ENCODE measurements at regions not wholly inside any gene's neighbourhood (a gene's known extent, or its start where the extent isn't known, plus 50 kb on each side); places are given as distances from the start of the nearest gene placed in this dataset.
"Not testable (repeated sequence)": the region's sequence is repeated elsewhere in the genome, so short reads cannot be mapped to it uniquely, and the experiment has no call there.

DNA sequence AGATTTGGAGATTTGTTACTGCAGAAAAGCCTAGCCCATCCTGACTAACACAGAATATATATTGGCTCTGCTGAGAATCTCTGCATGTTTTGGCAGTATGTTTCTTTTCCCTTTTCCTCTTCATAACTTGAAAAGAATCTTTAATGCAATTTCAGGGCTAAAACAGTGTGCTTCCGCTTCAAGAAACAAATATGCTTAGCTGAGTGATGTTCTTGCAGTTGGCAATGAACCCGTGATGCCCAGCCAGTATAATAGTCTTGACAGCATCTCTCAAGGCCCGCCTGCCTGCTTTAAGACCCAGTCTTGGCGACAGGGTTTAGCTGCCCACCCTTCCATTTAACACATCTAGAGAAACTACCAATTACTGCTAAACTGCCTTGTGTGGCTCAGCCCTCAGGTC lies 184.5 kb downstream of the INO80D start:
- DNase-seq = no peak

DNA sequence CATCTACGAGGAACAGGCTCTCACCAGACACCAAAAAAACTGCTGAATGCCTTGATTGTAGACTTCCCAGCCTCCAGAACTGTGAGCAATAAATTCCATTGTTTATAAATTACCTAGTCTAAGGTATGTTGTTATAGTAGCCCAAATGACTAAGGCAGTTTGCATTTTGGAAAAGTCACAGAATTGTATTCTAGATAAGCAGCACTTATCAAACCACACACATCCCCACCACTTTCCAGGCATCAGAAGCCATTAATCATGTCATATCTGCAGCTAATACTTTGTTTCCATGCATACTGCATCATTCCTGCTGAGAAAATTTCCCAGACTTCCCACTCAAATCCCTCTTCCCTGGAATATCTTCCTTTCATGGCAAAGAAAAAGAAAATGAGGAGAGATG lies 187.2 kb downstream of the INO80D start:
- no peak for DNase-seq

DNA sequence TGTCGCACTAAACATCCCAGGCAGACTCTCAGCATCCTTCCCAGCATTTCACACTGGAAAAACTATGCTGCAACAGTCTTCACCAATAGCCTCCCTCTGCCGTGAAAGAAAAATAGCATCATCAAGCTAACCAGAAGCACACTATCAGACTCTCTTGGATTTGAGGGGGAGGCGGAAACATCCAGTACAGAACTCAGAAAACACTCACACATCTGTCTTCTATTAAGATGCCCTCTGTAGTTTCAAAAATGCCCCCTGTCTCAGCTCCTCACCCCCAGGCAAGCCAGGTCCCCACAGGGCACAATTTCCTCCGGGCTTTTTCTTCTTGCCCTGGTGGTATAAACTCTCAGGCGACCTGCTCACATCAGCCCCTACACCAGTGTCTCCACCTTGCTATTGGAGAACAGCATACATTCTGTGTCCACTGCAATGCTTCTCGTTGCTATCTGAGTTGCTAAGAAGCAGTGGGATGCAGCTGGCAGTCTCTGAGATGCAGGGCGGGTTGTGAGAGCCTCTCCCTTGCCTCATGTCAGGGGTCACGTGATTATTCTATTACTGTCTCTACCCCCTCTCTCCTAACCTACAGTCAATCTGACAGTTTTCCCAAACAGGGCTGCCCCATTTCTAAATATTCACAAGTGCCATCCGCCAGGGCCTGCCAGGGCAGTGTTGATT lies 189.9 kb downstream of the INO80D start:
- no peak for DNase-seq

DNA sequence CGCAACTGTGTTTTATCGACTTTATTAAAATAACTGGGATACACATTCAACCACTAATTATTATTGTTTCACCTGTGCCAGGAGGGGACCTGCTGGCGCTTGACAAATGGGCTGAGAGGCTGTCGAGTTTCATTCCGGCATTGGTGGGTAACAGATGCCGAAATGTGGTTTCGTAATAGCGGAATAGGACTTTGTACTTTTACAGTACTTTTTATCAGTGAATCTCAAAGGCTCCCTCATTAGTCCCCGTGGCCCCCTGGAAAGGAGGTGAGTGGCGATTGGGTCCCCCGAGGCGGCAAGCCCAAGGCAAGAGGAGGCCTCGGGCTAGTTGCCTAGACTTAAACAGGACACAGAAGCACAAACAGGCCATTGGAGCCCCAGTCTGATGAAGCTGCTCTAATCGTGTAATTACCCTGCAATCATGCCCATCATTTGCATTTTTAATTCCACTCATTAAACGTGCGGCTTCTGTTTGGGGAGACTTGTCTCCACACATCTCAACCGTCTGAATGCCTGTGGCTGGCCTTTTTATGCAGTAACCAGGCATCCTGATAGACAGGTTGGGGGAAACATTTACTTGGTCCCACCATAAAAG lies 193.2 kb downstream of the INO80D start:
- no peak for DNase-seq

DNA sequence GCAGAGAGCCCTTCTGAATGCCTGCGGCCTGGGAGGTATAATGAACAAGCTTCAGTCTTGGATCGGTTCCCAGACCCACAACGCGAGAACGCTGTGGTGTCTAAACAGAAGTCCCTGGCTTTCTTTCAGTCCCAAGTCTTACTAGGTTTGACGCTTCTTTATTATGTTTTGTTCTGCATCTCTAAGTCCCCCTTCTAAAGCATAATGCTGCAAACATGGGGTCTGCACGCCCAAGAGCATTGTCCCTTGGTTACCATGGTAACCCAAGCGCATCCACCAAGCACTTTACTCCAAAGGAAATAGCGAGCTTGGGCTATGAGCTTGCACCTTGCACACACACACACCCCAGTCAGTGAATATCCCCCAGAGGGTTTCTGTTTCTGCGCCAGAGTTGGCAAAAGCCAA lies 193.7 kb downstream of the INO80D start:
- DNase-seq = peak; percentile 12

DNA sequence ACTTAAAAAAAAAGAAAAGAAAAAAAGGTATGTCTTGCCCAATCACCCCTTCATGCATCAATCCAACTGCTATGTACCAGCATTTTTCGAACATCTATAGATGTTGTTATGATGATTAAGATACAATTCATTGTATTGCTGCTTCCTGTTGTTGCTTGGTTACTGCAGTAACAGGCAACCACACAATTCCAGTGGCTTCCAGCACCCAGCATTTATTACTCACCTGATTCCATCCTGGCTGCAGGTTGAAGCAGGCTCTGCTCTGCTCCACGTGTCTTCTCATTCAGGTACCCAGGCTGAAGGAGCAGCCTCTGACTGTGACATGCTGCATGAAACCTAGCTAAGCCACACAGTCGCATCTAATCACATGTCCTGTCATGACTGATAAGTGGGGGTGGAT lies 196.9 kb downstream of the INO80D start:
- no peak for DNase-seq

DNA sequence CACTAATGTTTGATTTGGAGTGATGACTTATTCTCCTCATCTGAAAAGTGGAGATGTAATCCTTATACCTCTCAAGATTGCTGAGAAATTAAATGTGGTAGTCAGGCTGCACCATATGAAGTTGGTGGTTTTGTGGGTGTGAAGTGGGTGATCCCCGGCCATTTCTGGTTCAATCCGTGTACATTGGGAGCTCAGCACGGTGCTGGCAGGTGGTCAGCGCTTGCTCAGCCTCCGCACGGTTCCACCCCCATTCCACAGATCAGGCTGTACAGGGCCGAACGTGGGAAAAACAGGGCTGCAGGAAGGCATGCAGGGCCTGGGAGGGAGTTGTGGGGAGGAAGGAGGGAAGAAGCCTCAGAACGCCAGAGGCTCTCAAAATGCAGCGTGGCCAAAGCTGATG lies 198.3 kb downstream of the INO80D start:
- DNase-seq = no peak

DNA sequence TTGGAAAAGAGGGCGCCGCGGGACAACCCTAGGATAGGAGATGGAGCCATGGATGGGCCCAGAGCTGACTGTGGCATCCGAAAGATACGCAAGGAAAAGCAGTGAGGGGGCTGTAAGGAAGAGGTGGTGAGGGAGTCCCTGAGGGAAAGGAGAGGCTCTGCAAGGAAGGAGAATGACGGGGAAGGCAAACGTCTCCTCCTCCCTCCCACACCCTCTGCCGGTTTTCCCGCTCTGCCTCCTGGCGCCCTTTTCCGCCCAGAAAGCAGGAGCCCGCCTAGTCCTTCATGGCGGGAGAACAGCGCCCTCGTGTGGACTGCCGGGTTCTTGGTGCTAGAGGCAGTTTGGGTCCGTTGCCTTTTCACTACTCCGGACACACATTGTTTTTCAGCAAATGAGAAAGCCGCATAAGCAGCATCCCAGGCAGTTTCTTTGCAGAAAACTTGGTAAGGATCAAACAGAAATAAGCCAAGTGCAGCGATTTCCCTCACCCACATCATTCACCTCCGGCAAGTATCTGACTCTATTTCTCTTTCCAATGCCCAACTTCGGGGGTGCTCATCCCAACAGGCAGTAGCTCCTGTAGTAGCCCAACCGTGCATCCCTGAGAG lies 200.4 kb downstream of the INO80D start:
- DNase-seq = peak; percentile 38

DNA sequence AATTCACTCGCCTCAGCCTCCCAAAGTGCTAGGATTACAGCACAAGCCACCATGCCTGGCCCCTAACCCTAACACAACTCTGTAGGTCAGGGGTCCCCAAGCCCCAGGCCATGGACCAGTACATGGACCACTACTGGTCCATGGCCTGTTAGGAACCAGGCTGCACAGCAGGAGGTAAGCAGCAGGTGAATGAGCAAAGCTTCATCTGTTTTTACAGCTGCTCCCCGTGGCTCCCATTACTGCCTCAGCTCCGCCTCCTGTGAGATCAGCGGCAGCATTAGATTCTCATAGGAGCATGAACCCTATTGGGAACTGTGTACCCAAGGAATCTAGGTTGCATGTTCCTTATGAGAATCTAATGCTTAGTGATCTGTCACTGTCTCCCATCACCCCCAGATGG lies 201.7 kb downstream of the NRP2 start:
- DNase-seq = no peak

DNA sequence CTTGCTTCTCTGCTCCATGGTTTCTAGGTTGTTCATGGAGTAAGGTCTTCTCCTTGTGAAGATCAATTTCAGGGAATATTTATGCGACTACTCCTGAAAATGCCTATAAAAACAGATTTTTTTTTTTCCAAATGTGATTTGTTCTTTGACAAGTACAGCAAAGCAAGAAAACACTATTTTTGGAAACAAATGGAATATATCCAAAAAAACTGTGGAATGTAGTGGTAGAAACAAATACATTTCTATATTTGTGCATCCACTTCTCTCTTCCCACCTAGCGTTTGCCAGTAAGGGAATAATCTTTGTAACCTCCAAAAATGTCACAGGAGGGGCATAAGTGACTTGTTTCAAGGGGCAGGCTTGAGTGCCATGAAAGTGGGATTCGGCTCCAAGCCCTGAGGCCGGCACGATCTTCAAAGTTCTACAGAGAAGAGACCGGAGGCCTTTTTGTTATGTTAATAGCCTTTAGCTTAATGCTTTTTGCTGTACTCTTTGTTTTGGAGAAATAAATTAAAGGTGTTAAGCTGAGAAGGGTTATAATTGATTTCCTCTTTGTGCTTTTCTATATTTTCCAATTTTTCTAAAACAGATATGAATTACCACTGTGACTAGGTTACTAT lies 200.6 kb downstream of the NRP2 start:
- DNase-seq = no peak

DNA sequence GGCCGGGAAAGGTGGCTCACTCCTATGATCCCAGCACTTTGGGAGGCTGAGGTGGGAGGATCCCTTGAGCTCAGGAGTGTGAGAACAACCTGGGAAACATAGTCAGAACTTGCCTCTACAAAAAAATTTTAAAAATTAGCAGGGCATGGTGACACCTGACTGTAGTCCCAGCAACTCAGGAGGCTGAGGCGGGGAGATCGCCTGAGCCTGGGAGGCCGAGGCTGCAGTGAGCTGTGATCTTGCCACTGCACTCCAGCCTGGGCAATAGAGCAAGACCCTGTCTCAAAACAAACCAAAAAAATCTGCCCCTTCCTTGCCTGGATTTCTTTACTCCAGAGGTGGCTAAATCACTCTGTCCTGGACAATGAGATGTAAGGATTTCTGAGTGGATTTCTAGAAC lies 197.7 kb downstream of the NRP2 start:
- no peak for DNase-seq

DNA sequence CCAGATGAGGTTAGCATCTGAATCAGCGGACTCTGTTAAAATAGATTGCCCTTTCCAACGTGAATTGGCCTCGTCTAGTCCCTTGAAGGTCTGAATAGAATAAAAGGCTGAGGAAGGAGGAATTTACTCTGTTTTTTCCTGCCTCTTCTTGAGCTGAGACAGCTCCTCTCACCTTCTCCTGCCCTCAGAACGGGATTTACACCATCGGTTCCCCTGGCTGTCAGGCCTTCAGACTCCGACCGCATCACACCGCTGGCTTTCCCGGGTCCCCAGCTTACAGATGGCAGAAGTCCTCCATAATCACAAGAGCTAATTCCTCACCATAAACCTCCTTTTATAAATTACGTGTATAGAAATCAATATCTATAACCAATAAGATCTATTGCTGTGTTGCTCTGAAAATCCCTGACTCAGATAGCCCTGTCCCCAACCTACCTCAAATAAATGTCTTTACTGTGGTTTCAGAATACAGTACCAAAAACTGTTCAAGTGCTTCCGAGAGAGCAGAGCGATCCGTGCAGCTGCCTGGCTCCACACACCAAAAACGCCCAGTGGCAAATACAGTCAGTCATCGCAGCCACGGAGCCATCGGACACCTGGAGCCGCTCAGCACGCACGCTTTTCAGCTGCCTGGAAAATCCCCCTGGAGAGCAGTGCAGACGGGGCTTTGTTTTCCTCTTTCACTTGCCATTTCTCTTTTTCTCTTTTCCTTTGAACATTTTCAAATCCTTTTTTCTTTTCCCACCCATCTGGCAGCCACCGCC lies 196.9 kb downstream of the NRP2 start:
- DNase-seq = no peak

DNA sequence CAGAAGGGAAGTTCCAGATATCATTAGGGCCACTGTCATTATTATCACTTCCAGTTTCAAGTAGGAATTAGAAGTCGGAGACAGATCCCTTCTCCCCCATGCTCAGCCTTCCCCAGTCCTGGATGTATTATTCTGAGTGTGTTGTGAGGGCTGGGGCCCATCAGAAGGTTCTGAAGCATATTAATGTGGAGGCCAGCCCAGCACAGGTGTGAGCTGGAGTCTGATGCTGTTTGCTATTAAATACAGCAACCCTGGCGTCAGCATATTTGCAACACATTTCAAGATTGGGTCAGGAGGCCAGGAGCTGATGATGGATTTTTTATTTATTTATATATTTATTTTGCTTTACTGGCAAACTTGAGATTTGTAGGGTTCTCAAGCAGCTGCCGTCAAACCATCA lies 195.2 kb downstream of the NRP2 start:
- DNase-seq = no peak

DNA sequence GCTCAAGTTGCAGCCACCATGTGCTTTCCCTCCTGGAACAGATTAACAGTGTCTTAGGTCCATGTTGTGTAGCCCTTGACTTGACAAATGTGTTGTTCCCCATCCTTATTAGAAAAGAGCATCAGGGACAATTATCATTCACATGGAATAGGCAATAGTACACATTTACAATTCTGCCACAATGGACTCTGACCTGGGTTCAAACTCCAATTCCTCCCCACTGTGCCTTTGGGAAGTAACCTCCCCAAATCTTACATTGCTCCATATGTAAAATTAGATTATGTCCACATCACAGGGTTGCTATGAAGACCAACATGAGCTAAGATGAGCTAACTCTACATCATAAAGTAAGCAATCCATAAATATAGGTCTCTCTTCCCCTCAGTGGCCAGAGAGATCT lies 193.8 kb downstream of the NRP2 start:
- DNase-seq = no peak

DNA sequence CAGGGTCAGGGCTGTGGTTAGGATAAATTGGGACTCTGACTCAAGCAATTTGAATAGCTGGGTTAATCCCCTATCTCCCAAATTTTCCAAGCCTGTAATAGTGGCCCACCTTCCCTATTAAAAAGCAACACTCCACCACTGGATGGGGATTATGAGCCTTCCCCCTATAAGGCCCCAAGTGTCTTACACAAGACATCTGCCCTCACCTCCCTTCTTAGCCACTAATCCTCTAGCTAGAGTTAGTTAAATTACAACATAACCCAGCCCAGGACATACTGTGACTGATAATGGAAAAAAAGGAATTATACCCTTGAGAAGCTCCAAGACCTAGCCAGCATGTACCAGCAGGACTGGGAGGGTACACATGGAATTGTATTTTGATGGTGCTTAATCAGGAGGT lies 190.4 kb downstream of the NRP2 start:
- DNase-seq = no peak

DNA sequence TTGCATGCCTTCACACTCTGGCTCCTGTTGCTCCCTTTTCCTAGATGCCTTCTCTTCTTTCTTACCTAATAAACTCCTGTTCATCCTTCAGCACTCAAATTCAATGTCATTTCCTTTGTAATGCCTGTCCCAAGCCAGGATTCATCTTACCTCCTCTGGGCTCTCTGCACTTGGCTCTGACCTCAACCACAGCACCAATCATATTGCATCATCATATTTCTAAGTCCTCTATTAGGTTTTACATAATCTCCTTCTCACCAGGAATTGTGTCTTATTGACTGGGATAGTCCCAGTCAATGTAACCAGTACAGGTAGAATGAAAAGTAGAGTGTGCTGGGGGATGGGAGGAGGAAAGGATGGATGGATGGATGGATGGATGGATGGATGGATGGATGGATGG lies 187.1 kb downstream of the NRP2 start:
- no peak for DNase-seq

DNA sequence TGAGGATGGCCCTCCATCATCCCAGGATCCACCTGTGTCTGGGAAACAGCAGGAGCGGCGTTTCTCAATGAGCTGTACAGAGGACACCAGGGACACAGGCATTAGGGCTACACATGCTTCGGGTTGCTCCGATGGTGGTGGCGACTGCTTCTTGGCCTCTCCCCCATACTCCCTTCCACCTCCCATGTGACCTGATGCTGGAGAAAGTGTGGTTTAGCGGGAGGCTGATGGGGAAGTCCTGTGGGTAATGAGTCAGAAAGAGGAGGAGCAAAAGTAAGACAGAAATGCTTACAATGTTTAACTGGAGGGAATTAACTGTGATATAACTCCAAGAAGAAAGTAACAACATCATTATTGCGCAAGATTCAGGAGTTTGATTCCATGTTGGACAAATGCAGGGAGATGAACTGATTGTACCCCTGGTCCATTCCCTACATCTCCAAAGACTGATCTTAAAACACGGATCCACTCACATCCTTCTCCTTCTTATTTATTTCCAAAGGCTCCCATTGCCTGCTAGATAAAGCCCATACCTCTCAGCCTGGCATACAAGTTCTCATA lies 186.6 kb downstream of the NRP2 start:
- no peak for DNase-seq

DNA sequence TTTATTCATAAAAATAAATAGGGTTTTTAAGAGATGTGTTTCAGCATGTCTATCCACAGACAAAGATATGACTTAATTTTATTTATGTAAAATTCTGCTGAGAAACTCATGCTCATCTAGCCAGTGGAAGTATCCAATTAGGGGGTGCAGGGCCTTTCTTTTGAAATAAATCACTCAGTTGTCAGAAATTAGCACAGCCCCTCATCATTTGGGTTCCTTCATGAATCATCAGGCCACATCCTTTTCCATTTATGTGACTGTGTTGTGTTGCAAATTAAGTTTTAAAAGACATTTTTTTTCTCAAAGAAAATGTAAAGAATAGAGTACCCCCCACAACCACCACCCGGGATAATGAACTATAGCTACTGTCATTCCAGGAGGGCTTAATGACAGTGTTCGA lies 185.8 kb downstream of the NRP2 start:
- no peak for DNase-seq

DNA sequence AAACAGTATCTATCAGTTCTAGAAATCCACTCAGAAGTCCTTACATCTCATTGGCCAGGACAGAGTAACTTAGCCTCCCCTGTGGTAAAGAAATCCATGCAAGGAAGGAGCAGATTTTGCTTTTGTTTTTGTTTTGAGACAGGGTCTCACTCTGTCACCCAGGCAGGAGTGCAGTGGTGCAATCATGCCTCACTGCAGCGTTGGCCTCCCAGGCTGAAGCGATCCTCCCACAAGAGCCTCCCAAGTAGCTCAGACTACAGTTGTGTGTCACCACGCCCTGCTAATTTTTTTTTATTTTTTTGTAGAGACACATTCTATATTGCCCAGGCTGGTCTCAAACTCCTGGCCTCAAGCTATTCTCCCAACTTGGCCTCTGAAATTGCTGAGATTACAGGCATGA lies 185.1 kb downstream of the NRP2 start:
- DNase-seq = no peak

DNA sequence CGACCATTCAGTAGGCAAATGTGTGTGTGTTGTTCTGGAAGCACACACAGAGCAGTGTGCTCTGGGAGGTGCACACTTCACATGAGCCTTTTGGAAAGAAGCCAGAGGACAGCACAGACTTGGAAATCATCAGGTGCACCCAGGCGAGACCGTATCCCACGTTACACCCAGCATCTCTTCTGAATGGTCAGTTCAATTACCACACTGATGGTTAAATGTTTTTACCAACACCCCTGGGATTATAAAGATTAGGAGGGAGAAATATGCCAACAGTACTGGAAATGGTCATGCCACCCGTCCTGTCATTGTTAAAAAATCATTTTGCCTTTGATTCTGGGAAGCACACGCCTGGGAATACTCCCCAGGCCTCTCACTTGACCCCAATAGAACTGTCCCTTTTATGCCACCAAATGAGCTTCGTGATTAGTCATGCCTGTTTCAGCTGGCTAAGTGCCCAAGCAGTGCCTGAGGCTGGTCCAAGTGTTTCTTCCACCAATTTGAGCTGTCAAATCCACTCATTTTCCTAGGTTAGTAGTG lies 183.7 kb downstream of the NRP2 start:
- no peak for DNase-seq

DNA sequence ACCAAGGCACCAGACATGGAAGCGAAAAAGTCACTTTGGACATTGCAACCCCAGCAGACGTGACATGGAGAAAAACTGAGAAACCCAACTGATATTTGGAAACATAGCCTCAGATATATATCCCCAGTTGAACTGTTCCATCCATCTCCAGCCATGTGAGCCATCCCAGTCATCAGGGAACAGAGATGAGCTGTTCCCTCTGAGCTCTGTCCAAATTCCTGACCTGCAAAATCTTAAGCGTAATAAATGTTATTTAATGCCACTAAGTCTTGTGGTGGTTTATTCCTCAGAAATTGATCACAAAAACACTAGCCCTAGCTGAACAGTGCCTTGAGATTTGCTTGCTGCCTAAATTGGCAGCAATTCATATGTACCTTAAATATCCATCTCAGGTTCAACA lies 182.8 kb downstream of the NRP2 start:
- DNase-seq = no peak

DNA sequence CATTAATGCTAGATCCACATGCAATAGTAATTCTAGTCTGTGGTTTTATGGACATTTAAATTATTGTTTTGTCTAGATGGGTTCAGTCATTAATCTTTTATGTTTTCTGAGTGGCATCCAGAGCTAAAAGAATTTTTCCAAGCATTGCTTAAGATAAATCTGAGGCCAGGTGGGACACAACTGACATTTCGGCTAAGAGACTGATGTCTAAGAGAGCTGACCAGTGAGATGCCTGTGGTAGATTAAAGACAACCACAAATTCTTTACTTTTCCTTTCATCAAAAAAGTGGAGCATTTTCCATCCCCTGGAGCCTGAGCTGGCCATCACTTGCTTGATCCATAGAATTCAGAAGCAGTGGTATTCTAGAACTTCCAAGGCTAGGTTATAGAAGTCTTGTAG lies 182.2 kb downstream of the NRP2 start:
- DNase-seq = no peak

DNA sequence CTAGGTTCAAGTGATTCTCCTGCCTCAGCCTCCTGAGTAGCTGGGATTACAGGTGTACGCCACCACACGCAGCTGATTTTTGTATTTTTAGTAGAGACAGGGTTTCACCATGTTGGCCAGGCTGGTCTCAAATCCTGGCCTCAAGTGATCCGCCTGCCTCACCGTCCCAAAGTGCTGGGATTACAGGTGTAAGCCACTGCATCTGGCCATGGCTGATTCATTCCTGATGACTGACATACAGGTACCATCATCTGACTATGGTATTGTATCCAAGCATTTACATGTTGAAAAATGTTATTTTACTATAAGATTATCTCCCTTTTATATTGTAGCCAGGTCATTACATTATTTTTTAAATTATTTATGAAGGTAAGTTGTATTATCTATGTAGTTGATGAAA lies 180.5 kb downstream of the NRP2 start:
- not testable (repeated sequence) for DNase-seq
